GM23338 (cell line): ENCODE measurements at regions not wholly inside any gene's neighbourhood (a gene's known extent, or its start where the extent isn't known, plus 50 kb on each side); places are given as distances from the start of the nearest gene placed in this dataset.

ENCODE experiments used
- CREB1 ChIP-seq: fragments of 250-450 bp; sonication (Bioruptor Pico); IDR thresholded peaks from 2 replicates; pipeline ENCODE4 v1.5.0; 2020; ENCODE audit warnings: low read depth, mild to moderate bottlenecking, moderate library complexity
- ZNF331 ChIP-seq: fragments of 250-450 bp; sonication (Bioruptor Pico); IDR thresholded peaks from 2 replicates; pipeline ENCODE4 v1.5.0; 2020; ENCODE audit warnings: low read depth, mild to moderate bottlenecking, moderate library complexity
- ZNF462 ChIP-seq: fragments of 250-450 bp; sonication (Bioruptor Pico); IDR thresholded peaks from 2 replicates; pipeline ENCODE4 v1.5.0; 2020; ENCODE audit warnings: mild to moderate bottlenecking, moderate library complexity
- TF ChIP-seq, protein P1 (sequence below), 2 experiments: fragments of 200-600 bp in 1 of 2; sonication (generic) in 1 of 2; conservative IDR thresholded peaks; 2 replicates each; pipeline versions ENCODE4 v1.5.1 to v1.6.1; 2016 to 2017; ENCODE audit warnings: antibody characterized with exemption in 2 of 2, low read depth in 2 of 2, mild to moderate bottlenecking in 2 of 2, moderate library complexity in 1 of 2

- TF ChIP-seq, protein P1, sequence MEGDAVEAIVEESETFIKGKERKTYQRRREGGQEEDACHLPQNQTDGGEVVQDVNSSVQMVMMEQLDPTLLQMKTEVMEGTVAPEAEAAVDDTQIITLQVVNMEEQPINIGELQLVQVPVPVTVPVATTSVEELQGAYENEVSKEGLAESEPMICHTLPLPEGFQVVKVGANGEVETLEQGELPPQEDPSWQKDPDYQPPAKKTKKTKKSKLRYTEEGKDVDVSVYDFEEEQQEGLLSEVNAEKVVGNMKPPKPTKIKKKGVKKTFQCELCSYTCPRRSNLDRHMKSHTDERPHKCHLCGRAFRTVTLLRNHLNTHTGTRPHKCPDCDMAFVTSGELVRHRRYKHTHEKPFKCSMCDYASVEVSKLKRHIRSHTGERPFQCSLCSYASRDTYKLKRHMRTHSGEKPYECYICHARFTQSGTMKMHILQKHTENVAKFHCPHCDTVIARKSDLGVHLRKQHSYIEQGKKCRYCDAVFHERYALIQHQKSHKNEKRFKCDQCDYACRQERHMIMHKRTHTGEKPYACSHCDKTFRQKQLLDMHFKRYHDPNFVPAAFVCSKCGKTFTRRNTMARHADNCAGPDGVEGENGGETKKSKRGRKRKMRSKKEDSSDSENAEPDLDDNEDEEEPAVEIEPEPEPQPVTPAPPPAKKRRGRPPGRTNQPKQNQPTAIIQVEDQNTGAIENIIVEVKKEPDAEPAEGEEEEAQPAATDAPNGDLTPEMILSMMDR (conservative IDR thresholded peaks at IDR 0.05; ENCODE audit: low read depth in 2 of 2) = no peak
- TF ChIP-seq CREB1 (CRISPR knock-in tag) (no peak), ZNF331 (CRISPR knock-in tag) (no peak), ZNF462 (CRISPR knock-in tag) (no peak)
Observed at GRCh38 chr13:106636492-106636891, 68.6 kb upstream of the ARGLU1 start.
